SK-N-MC (cell line): ENCODE measurements at regions not wholly inside any gene's neighbourhood (a gene's known extent, or its start where the extent isn't known, plus 50 kb on each side); places are given as distances from the start of the nearest gene placed in this dataset.

Experiments
- EZH2 ChIP-seq: fragments of 200-600 bp; sonication (generic); IDR thresholded peaks from one replicate; pipeline ENCODE4 v1.6.1; 2017; ENCODE audit warnings: antibody characterized with exemption
- POLR2AphosphoS5 ChIP-seq: IDR thresholded peaks from 2 replicates; pipeline ENCODE4 v1.6.1; 2012; ENCODE audit warnings: mild to moderate bottlenecking, low read depth, low read length, borderline replicate concordance

- no peak for TF ChIP-seq POLR2AphosphoS5
- TF ChIP-seq EZH2: no peak
Observed at GRCh38 chr3:118802325-118803095, 232.1 kb downstream of the IGSF11 start.
